ENCODE measurements at regions not wholly inside any gene's neighbourhood (a gene's known extent, or its start where the extent isn't known, plus 50 kb on each side); places are given as distances from the start of the nearest gene placed in this dataset.

GRCh38 chr19:30130356-30131122 is 188.5 kb downstream of the URI1 start:
- no peak for DNase-seq

- DNase-seq, result no peak
Observed at GRCh38 chr19:30131246-30131645, 189.2 kb downstream of the URI1 start.

- no peak for DNase-seq
Observed at GRCh38 chr19:30131722-30132291, 189.8 kb downstream of the URI1 start.

DNA sequence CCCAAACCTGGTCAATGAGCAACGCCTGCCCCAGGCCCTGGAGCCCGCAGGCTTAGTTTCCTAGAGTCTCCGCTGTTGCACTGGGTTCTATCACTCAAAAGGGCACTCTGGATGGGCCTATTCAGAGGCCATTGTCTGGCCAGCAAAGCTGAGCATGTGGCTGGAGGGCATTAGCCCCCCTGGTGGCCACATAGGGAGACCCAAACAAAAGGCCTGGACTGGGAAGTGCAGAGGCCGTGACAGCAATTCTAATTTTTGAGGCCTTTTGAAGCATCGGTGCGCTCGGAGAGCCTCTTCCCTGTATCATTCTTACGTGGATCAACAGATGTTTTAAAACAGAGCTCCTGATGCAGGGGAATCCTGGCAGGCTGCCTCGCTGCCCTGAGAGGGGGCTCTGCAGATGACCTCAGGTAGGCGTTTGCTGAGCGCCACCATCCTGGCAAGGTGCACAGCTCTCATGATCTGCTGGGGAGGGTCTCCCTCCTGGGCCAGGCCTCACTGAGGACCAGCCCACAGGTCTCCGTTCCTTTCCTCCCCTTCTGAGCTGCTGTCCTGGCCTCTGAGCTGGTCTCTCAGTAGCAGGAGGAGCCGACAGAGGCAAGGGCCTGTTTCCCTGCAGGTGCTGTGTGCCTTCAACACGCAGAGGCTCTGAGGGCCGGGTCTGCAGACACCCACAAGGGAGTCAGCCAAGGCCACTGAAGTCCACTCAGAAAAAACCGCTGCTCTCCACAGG is 190.5 kb downstream of the URI1 start:
- DNase-seq, result no peak

DNA sequence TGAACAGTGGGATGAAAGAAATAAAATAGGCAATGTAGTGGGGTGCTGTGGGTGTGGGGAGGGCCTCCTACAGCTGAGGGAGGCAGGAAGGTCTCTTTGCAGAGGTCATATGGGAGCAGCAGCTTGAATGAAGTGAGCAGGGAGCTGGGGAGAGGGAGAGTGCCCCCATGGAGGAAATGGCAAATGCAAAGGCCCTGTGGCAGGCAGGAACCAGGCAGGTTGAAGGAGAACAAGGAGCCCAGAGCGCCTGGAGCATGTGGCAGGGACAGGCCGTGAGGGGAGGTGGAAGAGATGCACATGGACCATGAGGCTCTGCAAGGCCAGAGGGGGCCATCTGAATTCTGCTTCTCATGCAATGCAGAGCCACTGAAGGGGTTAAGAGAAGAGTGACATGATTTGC is 191.8 kb downstream of the URI1 start:
- DNase-seq, result no peak

- DNase-seq, result no peak
Observed at GRCh38 chr19:30135093-30135757, 193.2 kb downstream of the URI1 start.

GRCh38 chr19:30135797-30136196 is 193.8 kb downstream of the URI1 start:
- DNase-seq, result no peak

- DNase-seq, result no peak
Observed at GRCh38 chr19:30136611-30137195, 194.7 kb downstream of the URI1 start.

DNA sequence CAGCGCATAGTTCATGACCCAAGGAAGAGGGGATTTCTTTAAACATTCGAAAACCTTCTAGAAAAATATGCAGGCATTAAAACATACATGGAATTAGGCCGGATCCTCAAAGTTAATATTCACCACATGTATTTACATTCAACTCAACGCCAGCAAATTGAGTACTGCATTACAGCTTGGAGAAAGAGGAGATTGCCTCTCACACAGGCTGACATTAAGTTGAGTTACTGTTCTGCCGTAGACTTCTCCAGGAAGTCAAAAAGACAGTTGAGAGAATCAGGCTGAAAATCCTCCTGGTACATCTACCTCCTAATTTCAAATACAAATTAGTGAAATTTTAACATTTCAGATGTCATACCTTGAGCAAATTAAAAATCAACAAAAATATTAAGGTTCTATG is 195.7 kb downstream of the URI1 start:
- DNase-seq, result no peak

- no peak for DNase-seq
Observed at GRCh38 chr19:30144242-30144758, 202.3 kb downstream of the URI1 start.

- no peak for DNase-seq
Observed at GRCh38 chr19:30144802-30145201, 202.8 kb downstream of the URI1 start.

DNA sequence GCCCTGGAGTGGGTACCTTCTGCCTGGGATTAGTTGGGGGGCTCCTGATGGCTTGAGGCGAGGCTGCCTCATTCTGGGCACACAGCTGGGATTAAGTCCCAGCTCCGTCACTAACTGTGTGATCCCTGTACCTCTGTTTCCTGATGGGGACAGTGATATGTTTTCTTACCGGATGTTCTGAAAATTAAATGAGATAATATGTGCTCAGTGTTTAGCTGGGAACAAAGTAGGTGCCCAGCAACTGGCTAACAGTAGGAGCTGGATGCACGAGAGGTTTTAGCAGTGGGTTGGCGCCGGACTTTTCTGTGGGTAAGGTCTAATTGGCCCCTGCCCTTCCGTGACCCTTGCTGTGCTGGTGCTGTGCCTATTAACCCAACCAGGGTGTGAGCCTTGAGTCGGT is 203.4 kb downstream of the URI1 start:
- DNase-seq, result no peak

DNA sequence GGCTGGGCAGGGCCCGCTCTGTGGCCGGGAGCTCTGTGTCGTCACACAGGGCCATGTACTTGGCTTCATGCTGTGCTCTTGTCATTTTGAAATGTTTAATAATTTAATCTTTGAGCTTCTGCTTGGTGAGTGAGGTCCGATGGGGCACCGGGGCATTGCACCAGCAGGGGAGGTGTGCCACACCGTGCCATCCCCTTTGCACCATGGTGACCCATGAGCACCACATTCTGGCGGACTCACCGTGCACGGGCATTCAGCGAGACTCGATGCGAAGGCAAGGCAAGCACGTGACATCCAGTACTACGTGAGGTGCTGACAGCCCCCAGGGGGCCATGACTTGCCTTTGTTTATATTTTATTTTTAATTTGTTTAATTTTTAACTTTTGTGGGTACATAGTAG is 204.3 kb downstream of the URI1 start:
- DNase-seq, result no peak

DNA sequence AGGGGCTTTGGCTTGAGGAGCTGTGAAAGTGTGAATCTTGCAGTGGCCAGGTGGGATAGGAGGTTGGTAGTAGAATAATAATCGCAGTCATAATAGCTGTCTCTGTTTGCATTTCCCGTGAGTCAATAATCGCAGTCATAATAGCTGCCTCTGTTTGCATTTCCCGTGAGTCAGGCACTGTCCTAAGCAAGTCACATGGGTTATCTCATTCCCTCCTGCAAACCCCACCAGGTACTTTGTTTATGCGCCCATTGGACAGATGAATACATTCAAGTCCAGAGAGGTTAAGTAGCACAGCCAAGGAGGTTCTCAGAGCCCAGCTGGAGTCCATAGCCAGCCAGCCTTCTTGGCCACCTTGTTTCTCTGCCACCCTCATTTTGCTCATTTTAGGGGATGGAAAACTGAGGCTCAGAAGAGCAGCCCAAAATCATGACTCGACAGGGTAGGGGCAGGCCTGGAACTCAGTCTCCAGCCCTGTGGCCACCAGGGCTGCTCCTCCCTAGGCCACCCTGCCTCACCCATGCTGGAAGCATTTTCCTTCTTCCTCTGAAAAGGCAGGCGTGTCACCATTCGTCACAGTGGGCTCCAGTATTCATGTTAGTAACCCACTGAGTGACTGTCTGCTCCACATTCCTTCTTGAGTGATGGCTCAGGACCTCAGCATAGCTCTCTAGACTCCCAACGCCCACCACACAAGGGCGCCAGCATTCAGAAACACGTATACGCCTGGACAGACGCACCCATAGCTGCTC is 206.2 kb downstream of the URI1 start:
- DNase-seq, result no peak

DNA sequence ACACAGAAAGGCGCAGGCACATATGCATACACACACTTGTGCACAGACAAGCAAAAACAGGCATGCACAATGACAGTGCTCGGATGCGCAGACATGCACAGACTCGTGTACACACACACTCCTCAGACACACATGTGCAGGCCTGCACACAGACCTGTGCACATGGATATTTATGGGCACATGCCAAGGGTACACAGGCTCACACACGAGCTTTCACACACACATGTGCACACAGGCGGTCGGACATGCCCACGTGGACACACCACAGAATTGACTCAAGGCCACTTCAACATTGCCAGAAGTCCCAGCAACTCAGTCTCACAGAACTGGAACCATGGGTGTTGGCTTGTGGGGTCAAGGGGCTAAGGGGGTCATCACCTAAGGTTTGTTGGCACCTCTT is 206.8 kb downstream of the URI1 start:
- DNase-seq, result no peak

- DNase-seq, result no peak
Observed at GRCh38 chr19:30149300-30149699, 207.3 kb downstream of the URI1 start.

- no peak for DNase-seq
Observed at GRCh38 chr19:30150626-30151025, 208.6 kb downstream of the URI1 start.

DNA sequence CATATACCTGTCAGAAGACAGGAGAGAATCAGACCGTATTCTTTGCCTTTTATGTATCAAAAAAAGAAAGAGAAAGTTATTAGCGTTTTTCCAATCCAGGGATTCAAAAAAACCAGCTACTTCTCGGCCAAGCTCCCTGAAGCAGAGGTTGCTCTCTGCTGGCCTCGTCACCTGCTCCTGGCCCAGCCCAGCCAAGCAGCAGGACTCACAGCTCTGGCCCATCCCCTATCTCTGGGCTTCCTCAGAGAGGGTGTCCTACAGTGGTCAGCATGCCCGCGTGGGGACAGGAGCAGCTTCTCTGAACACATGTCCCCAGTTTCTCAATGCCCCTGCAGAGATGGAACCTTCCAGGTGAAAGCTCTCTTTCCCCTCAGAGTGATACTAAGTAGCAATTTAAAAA is 209.0 kb downstream of the URI1 start:
- no peak for DNase-seq

DNA sequence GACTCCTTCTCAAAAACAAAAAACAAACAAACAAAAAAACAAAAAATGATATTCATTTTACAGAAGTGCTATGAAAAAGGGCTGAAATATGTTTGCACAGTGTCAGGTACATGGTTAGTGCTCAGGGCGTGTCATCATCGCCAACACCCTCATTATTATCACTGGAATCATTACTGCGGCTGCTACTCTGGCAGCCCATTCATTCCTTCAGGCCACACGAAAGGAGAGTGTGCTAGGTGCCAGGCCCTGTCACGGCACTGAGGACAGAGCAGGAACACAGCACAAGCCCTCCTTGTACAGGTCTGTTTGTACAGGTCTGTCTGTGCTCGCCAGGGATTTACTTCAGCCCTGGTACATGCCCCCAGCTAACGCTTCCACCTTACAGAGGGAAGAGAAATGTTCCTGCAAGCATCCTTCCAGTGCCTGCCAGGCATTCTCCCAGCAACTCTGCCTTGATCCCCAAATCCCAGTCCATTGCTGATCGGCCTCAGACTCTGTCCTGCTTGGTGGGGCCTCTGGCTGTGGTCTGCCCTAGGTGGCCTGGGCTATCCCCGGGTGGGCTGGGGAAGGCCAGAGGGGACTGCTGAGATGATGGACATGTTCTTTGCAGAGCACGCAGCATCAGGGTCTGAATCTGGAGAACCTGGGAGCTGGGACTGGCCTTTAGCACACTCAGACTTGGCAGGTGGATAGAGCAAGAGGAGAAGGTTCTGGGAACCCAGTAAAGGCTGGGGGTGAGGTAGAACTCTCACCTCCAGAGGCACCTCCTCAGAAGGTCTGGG is 210.7 kb downstream of the URI1 start:
- no peak for DNase-seq

GRCh38 chr19:30153326-30154210 is 211.5 kb downstream of the URI1 start:
- no peak for DNase-seq
